ENCODE measurements at regions not wholly inside any gene's neighbourhood (a gene's known extent, or its start where the extent isn't known, plus 50 kb on each side); places are given as distances from the start of the nearest gene placed in this dataset.

DNA sequence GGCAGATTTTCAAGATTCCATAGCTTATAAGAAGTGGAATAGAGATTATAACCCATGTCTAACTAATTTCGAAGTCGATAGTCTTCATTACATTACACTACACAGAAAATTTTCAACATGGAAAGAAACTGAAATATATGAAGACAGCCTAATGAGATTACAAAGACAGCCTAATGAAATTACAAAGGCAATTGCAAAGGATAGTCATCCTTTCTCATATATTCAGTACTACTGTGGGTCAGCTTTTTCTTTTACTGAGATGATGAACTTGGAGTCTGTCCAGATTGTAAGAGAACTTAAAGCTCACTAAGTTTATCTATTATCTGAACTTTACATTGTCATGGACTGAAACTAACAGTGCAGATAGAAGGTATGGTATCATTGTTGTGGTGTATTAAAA is 304.4 kb upstream of the MBL2 start:
- TF ChIP-seq, protein P1, sequence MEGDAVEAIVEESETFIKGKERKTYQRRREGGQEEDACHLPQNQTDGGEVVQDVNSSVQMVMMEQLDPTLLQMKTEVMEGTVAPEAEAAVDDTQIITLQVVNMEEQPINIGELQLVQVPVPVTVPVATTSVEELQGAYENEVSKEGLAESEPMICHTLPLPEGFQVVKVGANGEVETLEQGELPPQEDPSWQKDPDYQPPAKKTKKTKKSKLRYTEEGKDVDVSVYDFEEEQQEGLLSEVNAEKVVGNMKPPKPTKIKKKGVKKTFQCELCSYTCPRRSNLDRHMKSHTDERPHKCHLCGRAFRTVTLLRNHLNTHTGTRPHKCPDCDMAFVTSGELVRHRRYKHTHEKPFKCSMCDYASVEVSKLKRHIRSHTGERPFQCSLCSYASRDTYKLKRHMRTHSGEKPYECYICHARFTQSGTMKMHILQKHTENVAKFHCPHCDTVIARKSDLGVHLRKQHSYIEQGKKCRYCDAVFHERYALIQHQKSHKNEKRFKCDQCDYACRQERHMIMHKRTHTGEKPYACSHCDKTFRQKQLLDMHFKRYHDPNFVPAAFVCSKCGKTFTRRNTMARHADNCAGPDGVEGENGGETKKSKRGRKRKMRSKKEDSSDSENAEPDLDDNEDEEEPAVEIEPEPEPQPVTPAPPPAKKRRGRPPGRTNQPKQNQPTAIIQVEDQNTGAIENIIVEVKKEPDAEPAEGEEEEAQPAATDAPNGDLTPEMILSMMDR (conservative IDR thresholded peaks at IDR 0.05 in 1 of 2, IDR thresholded peaks at IDR 0.05 in 1 of 2; ENCODE audit: extremely low read depth in 1 of 2, insufficient read depth in 1 of 2, low read depth in 1 of 2, low read length in 2 of 2): no peak
- TF ChIP-seq EZH2 (IDR thresholded peaks at IDR 0.05; ENCODE audit: borderline replicate concordance, low read length): no peak
